Fibroblast of mammary gland (primary cell): ENCODE measurements at regions not wholly inside any gene's neighbourhood (a gene's known extent, or its start where the extent isn't known, plus 50 kb on each side); places are given as distances from the start of the nearest gene placed in this dataset.

Experiments used
- DNase-seq: peaks from one replicate; pipeline ENCODE4 v3.0.0-alpha.2; 2010; ENCODE audit warnings: low read depth
- H3K4me3 ChIP-seq: 2 replicates; pipeline ENCODE4 v1.5.1; 2011; ENCODE audit warnings: low read depth, mild to moderate bottlenecking, low read length, moderate library complexity; ENCODE audit not compliant: control insufficient read depth
- TF ChIP-seq, protein P1 (sequence below): conservative IDR thresholded peaks from 2 replicates; pipeline ENCODE4 v1.5.1; 2011; ENCODE audit warnings: low read depth, low read length, inconsistent platforms; ENCODE audit not compliant: control insufficient read depth, insufficient read depth

DNA sequence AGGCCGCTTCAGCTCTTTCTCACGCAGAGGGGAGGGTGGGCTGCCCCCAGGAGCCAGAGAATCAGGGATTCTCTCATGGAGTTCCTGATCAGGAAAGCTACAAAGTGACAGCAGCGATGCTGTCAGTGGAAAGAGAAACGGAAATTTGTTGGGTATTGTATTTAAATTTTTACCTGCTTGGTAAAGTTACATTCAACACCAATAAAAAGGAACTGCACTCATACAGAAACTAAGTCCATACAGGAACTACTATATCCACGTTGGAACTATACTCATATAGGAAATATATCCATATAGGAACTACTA lies 325.5 kb upstream of the IRX4 start:
- H3K4me3 ChIP-seq, result no peak overlapping the region
- TF ChIP-seq, protein P1, sequence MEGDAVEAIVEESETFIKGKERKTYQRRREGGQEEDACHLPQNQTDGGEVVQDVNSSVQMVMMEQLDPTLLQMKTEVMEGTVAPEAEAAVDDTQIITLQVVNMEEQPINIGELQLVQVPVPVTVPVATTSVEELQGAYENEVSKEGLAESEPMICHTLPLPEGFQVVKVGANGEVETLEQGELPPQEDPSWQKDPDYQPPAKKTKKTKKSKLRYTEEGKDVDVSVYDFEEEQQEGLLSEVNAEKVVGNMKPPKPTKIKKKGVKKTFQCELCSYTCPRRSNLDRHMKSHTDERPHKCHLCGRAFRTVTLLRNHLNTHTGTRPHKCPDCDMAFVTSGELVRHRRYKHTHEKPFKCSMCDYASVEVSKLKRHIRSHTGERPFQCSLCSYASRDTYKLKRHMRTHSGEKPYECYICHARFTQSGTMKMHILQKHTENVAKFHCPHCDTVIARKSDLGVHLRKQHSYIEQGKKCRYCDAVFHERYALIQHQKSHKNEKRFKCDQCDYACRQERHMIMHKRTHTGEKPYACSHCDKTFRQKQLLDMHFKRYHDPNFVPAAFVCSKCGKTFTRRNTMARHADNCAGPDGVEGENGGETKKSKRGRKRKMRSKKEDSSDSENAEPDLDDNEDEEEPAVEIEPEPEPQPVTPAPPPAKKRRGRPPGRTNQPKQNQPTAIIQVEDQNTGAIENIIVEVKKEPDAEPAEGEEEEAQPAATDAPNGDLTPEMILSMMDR, result no peak
- no peak for DNase-seq

DNA sequence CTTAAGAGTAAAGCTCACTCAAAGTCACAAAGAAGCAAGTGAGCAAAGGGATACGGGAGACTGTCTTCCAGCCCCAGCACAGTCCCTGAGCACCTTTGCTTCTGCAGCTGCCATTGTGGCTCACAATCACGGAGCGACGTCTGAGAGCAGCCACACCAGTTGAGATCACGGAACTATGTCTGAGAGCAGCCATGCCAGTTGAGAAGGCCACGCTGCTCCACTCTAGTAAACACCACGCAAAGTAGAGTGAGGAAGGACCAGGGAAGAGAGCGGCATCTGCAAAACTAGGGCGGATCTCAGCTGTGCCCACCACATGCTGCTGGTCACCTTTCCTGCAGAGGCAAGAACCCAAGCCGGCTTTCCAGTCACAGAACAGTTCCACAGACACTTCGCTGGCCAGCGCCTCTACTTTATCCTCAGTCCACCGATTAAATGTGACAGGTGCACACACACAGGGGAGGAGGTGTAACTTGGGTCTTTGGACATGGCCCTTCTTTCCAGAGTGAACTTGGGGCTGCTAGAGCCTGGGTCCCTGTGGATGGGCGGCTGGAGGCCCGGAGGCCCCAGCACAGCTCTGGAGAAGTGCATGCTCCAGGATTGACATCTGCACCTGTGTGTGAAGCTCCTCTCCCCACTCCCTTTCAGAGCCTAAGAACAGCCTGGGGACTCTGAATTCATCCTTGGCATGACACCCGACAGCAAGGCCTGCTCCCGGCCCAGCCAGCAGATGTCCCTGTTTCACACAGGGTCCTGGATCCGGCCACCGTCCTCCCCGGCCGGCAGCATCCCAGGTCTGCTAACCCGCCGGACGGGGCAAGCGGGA lies 324.9 kb upstream of the IRX4 start:
- TF ChIP-seq, protein P1, result no peak
- no peak overlapping the region for H3K4me3 ChIP-seq
- DNase-seq, result peak; percentile 1

DNA sequence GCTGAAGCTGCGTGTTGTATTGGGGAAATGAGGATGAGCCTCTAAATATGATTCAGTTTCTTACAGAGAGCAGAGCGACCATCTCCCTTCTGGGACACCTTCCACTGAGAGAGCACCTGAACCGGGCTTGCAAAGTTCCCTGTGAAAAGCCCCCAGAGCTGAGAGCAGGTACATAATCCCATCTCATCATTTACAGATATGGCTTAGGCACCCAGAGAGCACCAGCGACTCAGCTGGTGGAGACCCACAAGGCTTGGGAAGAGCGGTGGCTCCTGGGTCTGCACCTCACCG lies 324.3 kb upstream of the IRX4 start:
- DNase-seq, result no peak
- no peak overlapping the region for H3K4me3 ChIP-seq
- TF ChIP-seq, protein P1, result no peak

DNA sequence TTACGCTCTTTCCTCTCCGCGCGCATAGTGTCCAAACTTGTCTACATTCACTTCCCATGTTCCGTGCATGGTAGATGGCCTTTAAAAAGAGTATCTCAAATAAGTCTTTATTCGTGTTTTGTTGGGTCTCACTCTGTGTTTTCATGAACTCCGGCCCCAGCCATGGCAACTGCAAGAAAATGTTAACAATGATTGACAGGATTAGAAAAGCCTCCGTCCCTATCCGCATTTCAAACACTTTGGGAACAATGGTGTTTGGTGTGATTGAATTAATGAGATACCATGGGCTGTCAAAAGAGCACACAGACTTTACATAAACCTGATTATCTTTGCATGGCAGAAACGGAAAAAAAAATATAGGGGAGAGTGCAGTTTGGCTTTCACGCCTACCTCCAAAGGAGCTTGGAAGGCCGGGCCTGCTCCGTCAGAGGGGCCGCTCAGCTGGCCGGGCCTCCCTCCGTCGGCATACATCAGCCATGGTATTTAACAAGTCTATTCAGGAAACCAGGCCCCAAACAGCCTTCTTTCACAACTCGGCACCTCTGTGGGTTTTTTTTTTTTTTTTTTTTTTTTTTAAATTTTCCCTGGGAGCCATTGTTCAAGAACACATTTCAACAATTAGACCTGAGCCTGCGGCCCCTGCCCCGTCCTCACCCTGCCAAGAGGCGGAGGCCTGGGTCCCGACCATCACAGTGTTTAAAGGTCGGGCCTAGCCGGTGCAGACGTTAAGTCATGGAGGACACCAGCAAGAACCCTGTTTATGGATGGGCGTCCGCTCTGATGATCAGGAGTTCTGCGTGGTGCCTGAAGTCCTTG lies 323.8 kb upstream of the IRX4 start:
- no peak overlapping the region for H3K4me3 ChIP-seq
- TF ChIP-seq, protein P1, result no peak
- DNase-seq, result no peak

DNA sequence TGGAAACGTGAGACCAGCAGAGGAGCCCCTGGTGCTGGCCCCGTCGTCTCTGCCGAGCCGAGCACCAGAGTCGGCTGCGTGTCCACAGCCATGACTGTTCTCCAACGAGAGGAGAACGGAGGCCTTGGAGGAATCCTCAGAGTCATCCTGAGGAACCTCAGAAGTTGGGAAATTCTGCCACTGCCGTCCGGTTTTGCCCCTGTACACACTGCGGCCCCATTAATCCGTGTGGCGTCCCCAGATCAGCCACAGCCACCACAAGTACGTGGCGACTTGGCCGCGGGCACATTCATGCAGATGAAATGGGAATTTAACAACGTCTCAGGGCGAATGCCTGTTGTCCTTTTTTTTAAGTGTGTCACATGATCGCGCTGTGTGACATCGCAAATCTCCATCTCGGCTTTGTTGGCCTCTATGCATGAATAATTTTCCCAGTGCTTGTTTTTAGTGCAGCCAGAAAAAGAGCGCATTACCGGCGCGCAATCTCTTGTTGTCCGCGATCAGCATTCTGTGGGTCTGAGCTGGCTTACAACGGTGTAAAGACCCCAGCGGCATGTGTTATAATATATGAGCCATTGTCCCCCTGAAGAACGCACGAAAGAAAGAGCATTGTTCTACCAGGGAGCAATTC lies 323.0 kb upstream of the IRX4 start:
- TF ChIP-seq, protein P1, result no peak
- H3K4me3 ChIP-seq, result no peak overlapping the region

DNA sequence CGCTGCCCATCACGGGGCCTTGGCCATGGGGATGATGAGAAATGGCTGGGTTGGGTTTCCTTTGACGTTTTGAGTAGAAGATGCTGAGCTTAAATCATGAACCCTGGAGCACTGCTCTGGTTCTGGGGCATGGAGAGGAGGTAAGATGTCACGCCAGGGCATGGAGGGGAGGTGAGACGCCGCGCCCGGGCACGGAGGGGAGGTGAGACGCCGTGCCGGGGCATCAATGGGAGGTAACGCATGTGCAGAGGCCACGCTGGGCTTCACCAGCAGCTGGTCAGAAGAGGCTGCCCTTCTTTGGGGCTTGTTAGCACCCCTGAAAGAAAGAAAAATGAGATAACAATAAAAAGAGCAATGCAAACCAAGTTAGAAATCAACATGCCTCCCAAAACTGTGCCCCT lies 322.5 kb upstream of the IRX4 start:
- no peak overlapping the region for H3K4me3 ChIP-seq
- DNase-seq, result no peak
- TF ChIP-seq, protein P1, result no peak

More for the DNA sequence above, 323.0 kb upstream of the IRX4 start:
- DNase-seq, result no peak
